Mucosa of stomach (tissue), 1 donor: ENCODE measurements at regions not wholly inside any gene's neighbourhood (a gene's known extent, or its start where the extent isn't known, plus 50 kb on each side); places are given as distances from the start of the nearest gene placed in this dataset.

ENCODE experiments used
- H3K27me3 ChIP-seq: one replicate; pipeline ENCODE4 v1.7.0; 2013; ENCODE audit warnings: mild to moderate bottlenecking, low read length; ENCODE audit not compliant: control insufficient read depth, insufficient read depth
- H3K36me3 ChIP-seq: one replicate; pipeline ENCODE4 v1.7.0; 2013; ENCODE audit warnings: low read length; ENCODE audit not compliant: control insufficient read depth, insufficient read depth
- H3K4me1 ChIP-seq: one replicate; pipeline ENCODE4 v1.7.0; 2013; ENCODE audit warnings: mild to moderate bottlenecking, low read length; ENCODE audit not compliant: control insufficient read depth, insufficient read depth
- H3K4me3 ChIP-seq: one replicate; pipeline ENCODE4 v1.7.0; 2013; ENCODE audit warnings: low read length
- H3K9ac ChIP-seq: one replicate; pipeline ENCODE4 v1.7.0; 2013; ENCODE audit warnings: mild to moderate bottlenecking, low read length, moderate library complexity
- H3K9me3 ChIP-seq: one replicate; pipeline ENCODE4 v1.7.0; 2013; ENCODE audit warnings: mild to moderate bottlenecking, low read length, moderate library complexity; ENCODE audit not compliant: control insufficient read depth
- donor health status: Pancreatic carcinoma.

DNA sequence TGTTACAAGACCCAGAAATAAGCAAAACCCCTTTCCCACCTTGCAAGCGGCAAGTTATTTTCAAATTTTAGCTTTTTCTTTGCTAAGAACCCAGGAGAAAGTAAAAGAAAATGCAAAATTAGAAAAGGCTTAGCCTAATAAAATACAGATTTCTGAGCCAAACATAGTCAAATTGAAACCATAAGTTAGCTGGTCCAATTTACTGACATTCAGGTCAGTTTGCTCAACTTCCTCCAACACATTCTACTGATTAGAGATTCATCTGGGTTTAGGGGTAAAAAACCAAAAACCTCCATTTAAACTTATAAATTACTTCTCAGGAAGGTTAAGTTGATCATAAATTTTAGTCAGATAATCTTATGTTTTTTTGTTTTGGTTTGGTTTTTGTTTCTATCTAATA, 701.8 kb upstream of the CXADR start:
- Histone ChIP-seq H3K9ac (no peak overlapping the region), H3K4me1 (no peaks in the 10 kb centered on the region), H3K4me3 (no peak overlapping the region), H3K9me3 (no peaks in the 10 kb centered on the region), H3K27me3 (no peaks in the 10 kb centered on the region), H3K36me3 (no peaks in the 10 kb centered on the region)

DNA sequence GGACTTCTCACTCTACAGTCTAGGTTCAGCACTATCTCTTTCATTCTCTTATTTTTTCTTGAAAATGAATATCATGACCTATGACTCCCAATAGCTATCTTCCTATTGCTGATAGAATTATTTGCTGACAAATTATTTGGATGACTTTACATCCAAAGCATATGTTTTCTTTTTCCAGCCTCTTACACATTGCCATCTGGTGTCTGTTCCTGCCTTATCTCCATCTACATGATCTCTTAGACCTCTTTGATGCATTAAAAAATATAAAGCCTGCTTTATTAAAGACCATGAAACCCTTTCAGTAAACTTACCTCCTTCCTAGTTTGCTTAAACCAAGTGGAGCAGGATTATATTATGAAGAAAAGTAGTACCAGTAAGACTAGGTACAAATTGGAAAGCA, 700.9 kb upstream of the CXADR start:
- H3K36me3 ChIP-seq: no peaks in the 10 kb centered on the region
- no peak overlapping the region for H3K4me3 ChIP-seq
- no peaks in the 10 kb centered on the region for H3K27me3 ChIP-seq
- no peaks in the 10 kb centered on the region for H3K9me3 ChIP-seq
- no peaks in the 10 kb centered on the region for H3K4me1 ChIP-seq
- no peak overlapping the region for H3K9ac ChIP-seq

DNA sequence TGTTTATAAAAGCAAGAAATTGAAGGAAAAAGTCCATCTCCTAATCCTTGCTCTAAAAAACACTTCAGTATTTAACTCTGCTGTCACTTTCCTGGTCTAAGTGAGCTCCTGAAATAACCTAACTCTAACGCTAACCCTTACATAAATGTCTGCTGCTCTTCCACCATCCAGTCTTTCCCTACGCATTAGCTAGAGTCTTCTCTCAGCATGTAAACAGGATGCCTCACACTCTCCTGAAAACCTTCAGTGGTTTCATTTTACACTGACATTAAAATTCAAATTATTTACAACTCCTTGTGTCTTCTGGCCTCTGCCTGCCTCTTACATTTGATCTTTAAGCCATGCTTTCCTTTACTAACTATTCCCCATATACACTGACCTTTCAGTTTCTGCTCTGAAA, 697.6 kb upstream of the CXADR start:
- H3K9ac ChIP-seq: no peak overlapping the region
- no peaks in the 10 kb centered on the region for H3K27me3 ChIP-seq
- H3K4me1 ChIP-seq: no peaks in the 10 kb centered on the region
- no peaks in the 10 kb centered on the region for H3K36me3 ChIP-seq
- H3K4me3 ChIP-seq: no peak overlapping the region
- no peaks in the 10 kb centered on the region for H3K9me3 ChIP-seq

DNA sequence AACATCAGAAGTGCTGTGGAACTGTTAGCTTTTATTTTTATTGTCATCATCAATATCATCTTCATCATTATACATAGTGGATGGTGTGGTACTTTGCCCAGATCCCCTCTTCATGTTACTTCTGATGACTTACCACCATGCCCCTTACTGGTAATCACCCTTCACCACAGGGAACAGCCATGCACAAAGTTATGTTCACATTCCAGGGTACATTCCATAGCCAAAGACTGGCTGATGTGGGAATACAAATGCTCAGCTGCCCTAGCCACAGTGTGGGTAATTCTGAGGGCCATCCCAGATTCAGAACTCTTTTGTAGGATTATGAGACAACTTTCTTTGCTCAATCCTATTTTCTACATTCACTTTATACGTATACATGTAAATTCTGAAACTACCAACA, 691.3 kb upstream of the CXADR start:
- Histone ChIP-seq H3K4me1 (no peaks in the 10 kb centered on the region), H3K9ac (no peak overlapping the region)

DNA sequence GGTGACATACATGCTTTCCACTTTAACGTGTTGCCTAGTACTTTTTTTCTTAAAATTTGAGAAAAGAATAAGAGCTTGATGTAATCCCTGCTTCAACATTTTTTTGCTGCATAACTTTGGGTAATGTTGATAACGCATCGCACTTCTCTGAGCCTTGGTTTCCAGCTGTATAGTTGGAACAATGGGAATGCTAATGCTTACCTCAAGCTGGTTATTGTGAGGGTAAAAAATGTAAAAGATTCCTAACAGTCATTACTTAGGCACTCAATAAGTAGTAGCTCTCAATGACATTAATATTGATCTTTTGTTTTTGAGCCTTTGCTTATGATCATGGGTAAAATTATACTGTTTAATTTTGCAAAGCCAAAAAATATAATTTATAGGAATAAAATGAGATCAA, 683.3 kb upstream of the CXADR start:
- no peaks in the 10 kb centered on the region for H3K36me3 ChIP-seq
- no peak overlapping the region for H3K9ac ChIP-seq
- H3K4me3 ChIP-seq: no peak overlapping the region
- no peaks in the 10 kb centered on the region for H3K27me3 ChIP-seq
- no peaks in the 10 kb centered on the region for H3K9me3 ChIP-seq
- H3K4me1 ChIP-seq: no peaks in the 10 kb centered on the region

More for the DNA sequence above, 691.3 kb upstream of the CXADR start:
- no peak overlapping the region for H3K4me3 ChIP-seq
- H3K36me3 ChIP-seq: no peaks in the 10 kb centered on the region
- no peaks in the 10 kb centered on the region for H3K9me3 ChIP-seq
- no peaks in the 10 kb centered on the region for H3K27me3 ChIP-seq

DNA sequence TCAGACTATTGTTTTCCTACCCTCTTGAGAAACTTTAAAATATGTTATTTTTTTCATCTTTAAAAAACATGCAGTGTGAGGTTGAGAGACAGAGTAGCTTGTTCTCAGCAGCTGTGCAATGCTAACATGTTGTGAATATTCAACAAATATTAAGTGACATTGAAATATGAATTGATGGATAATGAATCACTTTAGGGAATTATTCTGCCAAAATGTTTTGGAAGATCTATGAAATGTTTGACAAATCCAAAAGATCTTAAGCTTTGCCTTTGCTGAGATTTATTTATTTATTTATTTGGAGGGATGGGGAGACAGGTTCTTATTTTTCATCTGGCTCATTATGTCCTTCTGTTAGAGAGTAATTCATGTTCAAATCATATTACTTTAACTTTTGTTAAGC, 680.1 kb upstream of the CXADR start:
- no peaks in the 10 kb centered on the region for H3K9me3 ChIP-seq
- H3K36me3 ChIP-seq: no peaks in the 10 kb centered on the region
- H3K4me1 ChIP-seq: no peaks in the 10 kb centered on the region
- no peak overlapping the region for H3K4me3 ChIP-seq
- no peak overlapping the region for H3K9ac ChIP-seq
- H3K27me3 ChIP-seq: no peaks in the 10 kb centered on the region

DNA sequence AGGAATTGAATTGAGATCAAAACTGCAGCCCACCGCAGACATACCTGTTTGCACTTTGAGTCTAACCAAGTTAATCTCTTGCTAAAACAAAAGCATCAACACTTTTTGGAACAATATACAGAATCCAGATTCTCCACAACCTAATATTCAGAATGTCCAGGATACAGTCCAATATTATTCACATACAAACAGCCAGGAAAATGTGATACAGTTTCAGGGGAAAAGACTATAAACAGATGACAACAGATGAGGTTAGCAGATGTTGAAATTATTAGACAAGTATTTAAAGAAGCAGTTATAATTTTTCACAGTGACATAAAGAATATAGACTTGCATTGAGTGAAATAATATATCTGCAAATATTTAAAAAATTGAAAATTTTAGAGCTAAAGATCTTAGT, 678.1 kb upstream of the CXADR start:
- H3K4me1 ChIP-seq: no peaks in the 10 kb centered on the region
- H3K36me3 ChIP-seq: no peaks in the 10 kb centered on the region
- H3K9ac ChIP-seq: no peak overlapping the region
- no peaks in the 10 kb centered on the region for H3K9me3 ChIP-seq
- H3K4me3 ChIP-seq: no peak overlapping the region
- no peaks in the 10 kb centered on the region for H3K27me3 ChIP-seq

DNA sequence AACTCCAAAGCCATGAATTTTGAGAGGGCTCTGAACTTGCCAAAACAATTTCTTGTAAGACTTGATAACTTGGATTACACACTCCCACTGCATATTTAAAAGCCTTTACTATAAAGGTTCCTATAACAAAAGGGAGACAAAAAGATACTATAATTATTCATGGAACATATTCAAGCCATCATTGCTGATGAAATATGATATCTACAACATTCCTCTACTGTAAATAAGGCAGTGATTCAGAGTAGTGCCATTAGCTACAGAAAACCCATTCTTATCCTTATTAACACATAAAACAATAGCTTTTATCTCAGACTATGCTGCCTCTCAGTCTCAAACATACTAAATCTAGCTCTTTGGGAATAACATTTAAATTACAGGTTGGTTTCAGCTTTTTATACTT, 675.5 kb upstream of the CXADR start:
- H3K4me1 ChIP-seq: no peaks in the 10 kb centered on the region
- H3K4me3 ChIP-seq: no peak overlapping the region
- H3K9me3 ChIP-seq: no peaks in the 10 kb centered on the region
- no peaks in the 10 kb centered on the region for H3K27me3 ChIP-seq
- no peaks in the 10 kb centered on the region for H3K36me3 ChIP-seq
- no peak overlapping the region for H3K9ac ChIP-seq

DNA sequence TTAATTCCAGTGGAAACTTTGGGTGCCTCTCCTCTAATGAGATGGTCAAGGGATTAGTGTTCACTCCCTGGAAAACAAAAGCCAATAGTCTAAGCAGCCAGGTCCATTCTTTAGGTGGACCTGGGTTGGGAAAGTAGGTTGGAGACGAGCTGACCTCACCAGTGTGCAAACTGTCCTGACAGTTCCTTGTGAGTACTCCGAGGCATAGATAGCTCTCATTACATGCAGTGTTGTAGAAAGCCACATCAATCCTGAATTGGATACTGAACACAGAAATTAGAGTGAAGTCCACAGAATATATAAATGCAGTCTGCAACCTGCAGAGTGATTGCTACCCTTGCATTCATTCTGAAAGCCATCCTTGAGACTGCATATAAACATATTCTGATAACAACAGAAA, 675.1 kb upstream of the CXADR start:
- Histone ChIP-seq H3K4me1 (no peaks in the 10 kb centered on the region), H3K27me3 (no peaks in the 10 kb centered on the region), H3K9ac (no peak overlapping the region), H3K4me3 (no peak overlapping the region), H3K36me3 (no peaks in the 10 kb centered on the region), H3K9me3 (no peaks in the 10 kb centered on the region)

DNA sequence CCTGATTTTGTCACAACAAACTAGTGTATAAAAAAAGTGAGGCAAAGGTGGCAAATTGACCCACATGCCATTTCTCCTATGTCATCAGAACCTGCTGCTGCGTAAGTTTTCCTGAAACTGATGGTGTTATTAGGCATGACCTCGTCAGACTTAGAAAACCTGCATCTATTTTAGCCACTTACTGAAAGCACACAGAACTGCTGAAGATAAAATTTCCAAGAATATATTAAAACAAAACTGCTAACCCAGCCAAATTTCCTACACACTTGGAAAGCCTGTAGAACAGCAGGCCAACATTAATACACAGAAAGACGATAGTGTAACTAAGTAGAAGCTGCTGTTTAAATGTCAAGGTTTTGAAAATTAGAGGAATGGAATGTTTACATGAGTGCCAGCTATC, 674.5 kb upstream of the CXADR start:
- no peaks in the 10 kb centered on the region for H3K27me3 ChIP-seq
- no peak overlapping the region for H3K4me3 ChIP-seq
- no peaks in the 10 kb centered on the region for H3K9me3 ChIP-seq
- no peaks in the 10 kb centered on the region for H3K4me1 ChIP-seq
- no peaks in the 10 kb centered on the region for H3K36me3 ChIP-seq
- H3K9ac ChIP-seq: no peak overlapping the region

DNA sequence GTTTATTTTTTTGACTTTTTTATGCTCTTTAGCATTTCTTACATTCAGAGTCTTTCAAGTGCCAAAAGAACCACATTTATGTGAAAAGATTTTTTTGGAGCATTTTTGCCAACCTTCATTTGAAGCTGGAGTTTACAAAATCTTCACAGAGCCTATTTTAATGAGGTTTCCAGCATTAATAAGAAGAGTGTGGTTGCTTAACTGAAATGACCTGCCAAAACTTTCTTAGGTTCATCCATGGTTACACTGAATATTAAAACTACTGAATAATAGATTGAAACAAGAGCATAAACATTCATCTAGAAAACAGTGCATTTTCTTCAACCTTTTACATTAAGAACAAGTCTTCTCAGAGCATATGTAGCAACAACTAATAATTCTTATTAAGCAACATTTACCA, 672.3 kb upstream of the CXADR start:
- Histone ChIP-seq H3K9ac (no peak overlapping the region), H3K9me3 (no peaks in the 10 kb centered on the region), H3K4me1 (no peaks in the 10 kb centered on the region), H3K36me3 (no peaks in the 10 kb centered on the region), H3K27me3 (no peaks in the 10 kb centered on the region), H3K4me3 (no peak overlapping the region)

DNA sequence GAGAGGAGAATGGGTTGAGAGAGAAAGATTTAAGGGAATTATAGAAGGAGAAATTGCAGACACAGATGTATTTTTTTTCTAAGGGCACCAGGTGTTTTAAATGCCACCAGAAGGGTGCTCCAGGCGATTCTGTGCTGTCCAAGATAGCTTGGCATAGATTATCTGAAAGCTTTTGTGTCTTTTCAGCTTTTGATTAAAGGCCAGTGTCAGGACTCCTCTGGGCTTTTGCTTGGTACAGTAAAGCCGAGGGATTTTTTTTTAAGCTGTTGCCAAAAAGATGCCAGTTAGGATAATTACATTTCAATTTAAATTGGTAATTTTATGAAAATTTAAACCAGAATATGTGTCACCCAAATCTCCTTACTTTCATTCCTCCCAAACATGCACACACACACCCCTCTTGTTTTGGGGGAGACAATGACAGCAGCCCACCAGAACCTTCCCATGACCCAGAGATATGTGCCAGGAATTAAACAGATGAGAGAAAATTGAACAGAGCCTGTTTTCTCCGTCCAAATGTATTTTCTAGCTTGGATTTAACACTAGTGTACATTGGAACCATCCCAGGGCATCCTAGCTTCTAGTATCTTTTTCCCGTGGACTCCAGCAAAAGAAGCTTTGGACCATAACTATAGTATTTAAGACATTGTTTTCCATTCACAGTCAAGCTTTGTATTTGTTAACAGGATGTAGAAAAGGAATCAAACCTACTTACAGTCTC, 670.7 kb upstream of the CXADR start:
- Histone ChIP-seq H3K9me3 (no peaks in the 10 kb centered on the region), H3K9ac (no peak overlapping the region), H3K4me3 (no peak overlapping the region), H3K27me3 (no peaks in the 10 kb centered on the region), H3K4me1 (no peaks in the 10 kb centered on the region), H3K36me3 (no peaks in the 10 kb centered on the region)

DNA sequence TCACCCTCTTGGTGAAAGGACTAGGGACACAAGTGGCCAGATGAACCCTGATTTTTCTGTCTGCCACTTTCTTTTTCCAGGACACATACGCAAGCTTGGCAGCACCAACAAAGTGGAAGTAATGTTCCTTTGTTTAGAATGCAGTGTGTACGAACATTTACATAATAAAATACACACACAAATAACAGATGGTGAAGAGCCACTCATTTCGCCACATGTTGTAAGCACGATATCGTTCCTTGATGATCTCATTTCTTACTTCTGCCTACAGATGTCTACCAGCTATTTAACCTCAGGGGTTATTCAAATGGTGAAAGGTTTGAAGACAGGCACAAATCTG, 670.2 kb upstream of the CXADR start:
- Histone ChIP-seq H3K4me1 (no peaks in the 10 kb centered on the region), H3K4me3 (no peak overlapping the region), H3K9me3 (no peaks in the 10 kb centered on the region), H3K36me3 (no peaks in the 10 kb centered on the region), H3K27me3 (no peaks in the 10 kb centered on the region), H3K9ac (no peak overlapping the region)
